ENCODE measurements at regions not wholly inside any gene's neighbourhood (a gene's known extent, or its start where the extent isn't known, plus 50 kb on each side); places are given as distances from the start of the nearest gene placed in this dataset.
"Not testable (repeated sequence)": the region's sequence is repeated elsewhere in the genome, so short reads cannot be mapped to it uniquely, and the experiment has no call there.

DNA sequence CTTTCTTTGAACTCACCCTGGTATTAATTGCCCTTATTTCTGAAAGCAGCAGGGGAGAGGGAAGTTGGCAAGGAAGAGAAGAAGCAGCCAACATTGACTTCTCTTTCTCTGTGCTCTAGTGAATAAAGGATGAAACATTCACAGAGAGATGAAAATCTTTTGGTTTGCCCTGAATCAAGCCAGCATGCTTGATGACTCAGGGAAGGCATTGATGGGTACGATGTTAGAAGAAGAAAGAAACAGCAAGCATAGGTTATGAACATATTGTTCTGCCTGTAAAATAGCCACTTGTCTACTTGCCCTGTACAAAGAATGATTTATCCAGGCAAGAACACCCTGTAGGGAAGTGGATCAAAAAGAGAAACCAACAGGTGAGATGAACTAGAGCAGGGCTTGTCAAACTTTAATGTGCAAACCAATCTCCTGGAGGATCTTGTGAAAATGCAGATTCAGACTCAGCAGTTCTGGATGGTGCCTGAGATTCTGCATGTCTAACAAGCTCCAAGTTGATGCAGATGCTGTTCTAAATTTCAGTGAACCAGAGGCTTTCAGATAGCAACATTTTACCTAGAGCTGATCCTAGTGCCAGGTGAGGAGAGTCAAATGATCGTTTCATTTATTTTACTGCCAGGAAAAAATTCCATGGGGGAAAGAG is 586.6 kb upstream of the TLE4 start:
- Mint-ChIP-seq H3K27me3 (no peaks in the 10 kb centered on the region), H3K9me3 (no peaks in the 10 kb centered on the region), H3K4me1 (ENCODE audit: low read depth in 2 of 2) (no peaks in the 10 kb centered on the region), H3K4me3 (no peak overlapping the region), H3K36me3 (no peaks in the 10 kb centered on the region), H3K27ac (no peak overlapping the region)
- ATAC-seq (no peak), DNase-seq (ENCODE audit: low spot score) (no peak)

DNA sequence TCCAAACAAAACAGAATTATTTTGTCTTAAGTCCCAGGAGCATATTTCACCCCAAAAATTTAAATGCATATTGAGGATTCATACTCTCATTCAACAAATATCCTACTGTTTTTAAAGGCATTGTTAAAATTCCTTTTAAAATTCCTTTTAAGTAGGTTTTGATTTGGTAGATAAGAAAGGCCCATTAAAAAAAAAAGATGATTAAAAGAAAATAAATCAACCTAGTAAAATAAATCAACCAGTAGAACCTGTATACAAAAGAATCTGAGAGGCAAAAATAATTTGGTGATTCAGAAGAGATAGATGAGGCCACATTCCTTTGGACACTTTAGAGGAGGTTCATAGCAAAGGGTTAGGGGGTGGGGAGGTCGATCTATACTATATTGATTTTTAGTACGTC is 585.3 kb upstream of the TLE4 start:
- DNase-seq (ENCODE audit: low spot score) (no peak), ATAC-seq (no peak)
- Mint-ChIP-seq H3K36me3 (no peaks in the 10 kb centered on the region), H3K4me1 (ENCODE audit: low read depth in 2 of 2) (no peaks in the 10 kb centered on the region), H3K9me3 (peaks cover 3% of the 10 kb centered on the region), H3K4me3 (no peak overlapping the region), H3K27ac (no peak overlapping the region), H3K27me3 (no peaks in the 10 kb centered on the region)

DNA sequence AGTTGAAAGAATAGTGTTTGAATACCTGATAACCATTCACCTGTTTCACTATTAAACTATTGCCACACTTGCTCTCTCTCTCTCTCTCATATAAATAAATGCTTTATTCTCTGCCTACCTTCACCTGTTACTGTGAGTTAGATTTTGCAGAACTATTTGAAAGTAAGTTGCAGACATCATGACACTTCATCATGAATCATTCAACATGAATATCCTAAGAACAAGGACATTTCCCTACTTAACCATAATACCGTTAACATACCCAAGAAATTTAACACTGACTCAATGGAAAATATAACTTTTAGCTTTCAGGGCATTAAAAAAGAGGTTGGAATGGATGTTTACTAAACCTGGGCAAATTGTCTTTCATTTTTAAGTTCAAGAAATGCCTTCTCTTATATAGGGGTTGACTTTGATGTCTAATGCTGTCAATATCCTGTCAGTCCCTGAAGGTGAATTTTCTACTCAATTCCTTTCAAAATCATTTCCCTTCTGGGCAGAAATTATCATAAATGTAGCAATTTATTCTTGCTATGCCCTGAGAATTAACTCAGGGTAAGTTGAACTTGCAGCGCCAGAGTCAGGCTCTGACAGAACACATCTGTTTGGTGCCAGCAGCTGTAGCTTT is 582.6 kb upstream of the TLE4 start:
- Mint-ChIP-seq H3K36me3 (no peaks in the 10 kb centered on the region), H3K27ac (no peak overlapping the region), H3K9me3 (peaks cover 3% of the 10 kb centered on the region), H3K4me1 (ENCODE audit: low read depth in 2 of 2) (no peaks in the 10 kb centered on the region), H3K27me3 (no peaks in the 10 kb centered on the region), H3K4me3 (no peak overlapping the region)
- DNase-seq (ENCODE audit: low spot score): no peak
- no peak for ATAC-seq

DNA sequence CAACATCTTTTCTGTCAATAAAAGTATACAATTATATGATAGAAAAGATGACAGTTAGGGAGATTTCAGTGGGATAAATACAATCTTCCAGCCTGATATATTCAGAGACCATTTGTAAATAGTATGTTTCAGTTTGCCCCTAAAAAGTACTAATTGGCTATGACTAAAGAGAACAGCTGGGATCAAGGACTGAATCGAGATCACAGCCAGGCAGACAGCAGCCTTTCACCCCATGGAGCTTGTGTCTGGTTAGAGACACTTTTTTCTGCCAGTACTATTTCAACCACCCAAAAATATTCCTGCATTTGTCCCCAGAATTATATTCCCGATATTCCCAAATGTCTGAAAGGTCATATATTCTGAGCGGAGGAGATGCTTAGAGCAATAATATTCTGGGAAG is 577.3 kb upstream of the TLE4 start:
- DNase-seq (ENCODE audit: low spot score) (no peak), ATAC-seq (no peak)
- Mint-ChIP-seq H3K27ac (no peak overlapping the region), H3K4me3 (no peak overlapping the region), H3K27me3 (no peaks in the 10 kb centered on the region), H3K36me3 (no peaks in the 10 kb centered on the region), H3K9me3 (peaks cover 3% of the 10 kb centered on the region), H3K4me1 (ENCODE audit: low read depth in 2 of 2) (no peaks in the 10 kb centered on the region)

DNA sequence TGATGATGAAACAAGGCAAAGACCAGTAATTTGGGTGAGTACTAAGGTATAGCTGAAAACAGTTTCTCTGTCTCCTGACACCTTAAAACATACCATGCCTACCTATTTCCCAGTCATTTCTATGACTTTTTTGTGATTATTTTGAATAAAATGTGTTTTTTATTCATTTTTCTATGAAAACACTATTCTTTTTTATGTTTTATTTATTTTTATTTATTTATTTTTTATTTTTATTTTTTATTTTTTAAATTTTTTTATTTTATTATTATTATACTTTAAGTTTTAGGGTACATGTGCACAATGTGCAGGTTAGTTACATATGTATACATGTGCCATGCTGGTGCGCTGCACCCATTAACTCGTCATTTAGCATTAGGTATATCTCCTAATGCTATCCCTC is 576.8 kb upstream of the TLE4 start:
- not testable (repeated sequence) for H3K9me3 Mint-ChIP-seq; DNase-seq (ENCODE audit: low spot score); H3K4me3 Mint-ChIP-seq; H3K36me3 Mint-ChIP-seq; ATAC-seq; H3K27ac Mint-ChIP-seq; H3K27me3 Mint-ChIP-seq; H3K4me1 Mint-ChIP-seq (ENCODE audit: low read depth in 2 of 2)

DNA sequence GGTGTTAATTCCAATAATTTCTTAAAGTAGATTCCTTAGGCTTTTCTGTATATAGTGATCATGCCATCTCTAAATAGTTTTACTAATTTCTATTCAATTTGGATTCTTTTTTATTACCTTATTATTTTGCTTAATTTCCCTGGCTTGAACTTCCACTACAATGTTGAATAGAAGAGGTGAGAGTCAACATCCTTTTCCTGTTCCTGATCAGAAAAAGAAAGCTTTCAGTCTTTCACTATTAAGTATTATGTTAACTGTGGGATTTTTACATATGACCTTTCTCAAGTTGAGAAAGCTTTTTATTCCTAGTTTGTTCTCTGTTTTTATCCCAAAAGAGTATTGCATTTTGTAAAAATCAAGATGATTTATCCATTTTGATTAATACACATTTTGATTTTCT is 574.5 kb upstream of the TLE4 start:
- Mint-ChIP-seq H3K9me3 (no peaks in the 10 kb centered on the region), H3K27me3 (no peaks in the 10 kb centered on the region), H3K4me1 (ENCODE audit: low read depth in 2 of 2) (no peaks in the 10 kb centered on the region), H3K27ac (no peak overlapping the region), H3K4me3 (no peak overlapping the region), H3K36me3 (no peaks in the 10 kb centered on the region)
- ATAC-seq (no peak), DNase-seq (ENCODE audit: low spot score) (no peak)

DNA sequence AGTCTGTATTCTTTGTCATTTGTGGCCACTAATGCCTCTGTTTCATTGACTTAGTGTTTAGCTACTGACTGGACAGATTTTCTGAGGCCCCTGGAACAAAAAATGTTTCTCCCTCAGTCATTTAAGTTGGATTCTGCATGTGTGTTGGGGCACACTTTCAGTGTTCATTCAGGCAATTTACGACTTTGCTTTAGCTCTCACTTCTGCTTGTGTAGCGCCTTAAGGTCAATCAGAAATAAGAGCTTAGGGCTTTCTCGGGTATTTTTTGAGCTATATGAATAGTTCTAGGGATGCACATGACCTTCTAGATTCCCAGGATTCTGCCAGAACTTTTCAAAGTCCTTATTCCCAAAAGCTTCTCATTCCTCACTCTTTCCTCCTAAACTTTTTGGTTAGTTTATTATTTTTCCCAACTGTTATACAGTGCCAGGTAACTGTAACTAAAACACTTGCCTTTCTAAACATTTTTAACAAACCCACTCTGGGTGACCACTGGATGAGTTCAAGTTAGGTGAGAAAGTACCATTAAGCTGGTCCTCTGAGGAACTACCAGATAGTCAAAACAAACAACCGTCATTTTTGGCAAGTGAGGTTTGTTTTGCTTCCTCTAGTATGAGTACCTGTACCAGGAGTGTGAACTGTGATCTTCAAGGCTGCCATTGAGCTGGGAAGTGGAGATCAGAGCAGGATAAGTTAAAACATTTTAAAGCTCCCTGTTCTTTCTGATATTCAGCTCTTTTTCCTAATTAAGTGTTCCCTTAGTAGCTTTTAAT is 571.3 kb upstream of the TLE4 start:
- no peaks in the 10 kb centered on the region for H3K36me3 Mint-ChIP-seq

DNA sequence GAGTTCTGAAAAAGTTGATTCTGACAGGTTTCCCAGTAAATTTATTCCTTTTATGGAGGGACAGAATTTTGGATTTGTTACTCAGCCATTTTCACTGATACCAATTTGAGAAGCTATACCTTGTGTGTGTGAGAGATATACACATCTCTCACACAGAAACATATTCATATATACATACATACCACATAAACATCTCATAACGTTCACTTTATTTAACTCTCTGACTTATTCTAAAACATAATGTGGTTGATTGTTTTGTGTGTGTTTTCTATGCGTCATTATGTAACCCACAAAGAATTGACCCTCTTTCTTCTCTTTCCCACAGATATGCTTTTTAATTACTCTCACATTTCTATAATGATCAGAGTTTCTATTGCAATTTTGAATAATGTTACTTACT is 570.8 kb upstream of the TLE4 start:
- no peaks in the 10 kb centered on the region for H3K36me3 Mint-ChIP-seq
- DNase-seq (ENCODE audit: low spot score) (no peak), ATAC-seq (no peak)
- no peaks in the 10 kb centered on the region for H3K4me1 Mint-ChIP-seq (ENCODE audit: low read depth in 2 of 2)
- no peak overlapping the region for H3K4me3 Mint-ChIP-seq
- no peaks in the 10 kb centered on the region for H3K27me3 Mint-ChIP-seq
- peaks cover under 1% of the 10 kb centered on the region for H3K9me3 Mint-ChIP-seq
- H3K27ac Mint-ChIP-seq: no peak overlapping the region

More for the DNA sequence above, 571.3 kb upstream of the TLE4 start:
- no peaks in the 10 kb centered on the region for H3K4me1 Mint-ChIP-seq (ENCODE audit: low read depth in 2 of 2)
- H3K4me3 Mint-ChIP-seq: no peak overlapping the region
- H3K9me3 Mint-ChIP-seq: no peaks in the 10 kb centered on the region
- DNase-seq (ENCODE audit: low spot score) (no peak), ATAC-seq (no peak)
- no peaks in the 10 kb centered on the region for H3K27me3 Mint-ChIP-seq
- no peak overlapping the region for H3K27ac Mint-ChIP-seq

DNA sequence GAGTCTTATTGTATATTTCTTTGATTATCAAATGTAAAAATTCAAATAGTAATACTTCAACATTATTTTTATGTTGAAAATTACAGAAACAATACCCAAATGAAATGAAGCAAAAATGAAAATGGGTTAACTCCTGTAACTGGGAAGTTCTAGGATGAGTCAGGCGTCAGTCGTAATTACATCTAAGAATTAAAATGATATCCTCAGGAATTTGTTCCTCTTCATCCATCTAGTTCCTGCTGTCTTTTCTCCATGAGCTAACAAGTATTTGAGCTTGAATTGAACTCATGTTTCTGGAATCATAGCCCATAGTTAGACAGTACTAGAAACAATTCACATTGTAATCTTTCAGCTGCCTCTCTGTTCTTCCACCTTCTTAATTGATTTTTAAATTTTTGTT is 568.3 kb upstream of the TLE4 start:
- Mint-ChIP-seq H3K9me3 (peaks cover 4% of the 10 kb centered on the region), H3K4me3 (no peak overlapping the region), H3K4me1 (ENCODE audit: low read depth in 2 of 2) (no peaks in the 10 kb centered on the region), H3K36me3 (no peaks in the 10 kb centered on the region), H3K27ac (no peak overlapping the region), H3K27me3 (no peaks in the 10 kb centered on the region)
- no peak for DNase-seq (ENCODE audit: low spot score)
- no peak for ATAC-seq

DNA sequence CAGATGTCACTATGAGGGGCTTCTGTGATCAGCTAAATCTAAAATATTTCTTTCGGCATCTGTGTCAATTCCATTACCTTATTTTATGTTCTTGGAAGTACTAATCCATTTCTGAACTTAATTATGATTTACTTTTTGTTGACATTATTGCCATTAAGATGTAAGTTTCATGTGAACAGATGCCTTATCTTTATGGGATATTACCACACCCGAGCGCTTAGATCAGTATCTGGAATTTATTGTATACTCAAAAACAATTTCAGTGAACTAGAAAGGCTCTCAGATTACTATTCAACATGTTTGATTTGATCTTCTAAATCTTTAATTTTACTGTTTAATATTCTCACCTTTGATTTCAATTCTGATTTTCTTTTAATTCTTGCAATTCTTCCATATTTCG is 567.7 kb upstream of the TLE4 start:
- Mint-ChIP-seq H3K9me3 (peaks cover 4% of the 10 kb centered on the region), H3K4me1 (ENCODE audit: low read depth in 2 of 2) (no peaks in the 10 kb centered on the region), H3K27me3 (no peaks in the 10 kb centered on the region), H3K27ac (no peak overlapping the region), H3K36me3 (no peaks in the 10 kb centered on the region), H3K4me3 (no peak overlapping the region)
- no peak for ATAC-seq
- no peak for DNase-seq (ENCODE audit: low spot score)

DNA sequence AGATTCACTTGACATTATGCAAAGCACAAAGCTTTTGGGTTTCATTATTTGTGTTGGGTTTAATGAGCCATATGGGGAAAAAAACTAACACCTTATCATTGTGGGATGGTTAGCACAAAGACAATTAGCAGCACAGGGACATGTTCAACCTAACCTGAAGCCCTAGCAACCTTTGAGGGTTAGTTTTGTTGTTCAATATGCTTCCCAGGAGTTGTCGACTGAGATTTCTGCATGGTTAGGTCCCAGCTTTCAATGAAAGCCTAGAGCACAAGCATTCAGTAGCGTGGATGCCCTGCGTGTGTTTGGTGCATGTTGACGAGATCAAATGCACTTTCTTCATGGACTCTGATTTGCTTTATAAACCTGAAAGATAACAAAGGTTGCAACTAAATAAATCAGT is 565.2 kb upstream of the TLE4 start:
- Mint-ChIP-seq H3K4me1 (ENCODE audit: low read depth in 2 of 2) (no peaks in the 10 kb centered on the region), H3K4me3 (no peak overlapping the region), H3K27ac (no peak overlapping the region), H3K9me3 (peaks cover 10% of the 10 kb centered on the region), H3K27me3 (no peaks in the 10 kb centered on the region), H3K36me3 (no peaks in the 10 kb centered on the region)
- ATAC-seq (no peak), DNase-seq (ENCODE audit: low spot score) (no peak)

DNA sequence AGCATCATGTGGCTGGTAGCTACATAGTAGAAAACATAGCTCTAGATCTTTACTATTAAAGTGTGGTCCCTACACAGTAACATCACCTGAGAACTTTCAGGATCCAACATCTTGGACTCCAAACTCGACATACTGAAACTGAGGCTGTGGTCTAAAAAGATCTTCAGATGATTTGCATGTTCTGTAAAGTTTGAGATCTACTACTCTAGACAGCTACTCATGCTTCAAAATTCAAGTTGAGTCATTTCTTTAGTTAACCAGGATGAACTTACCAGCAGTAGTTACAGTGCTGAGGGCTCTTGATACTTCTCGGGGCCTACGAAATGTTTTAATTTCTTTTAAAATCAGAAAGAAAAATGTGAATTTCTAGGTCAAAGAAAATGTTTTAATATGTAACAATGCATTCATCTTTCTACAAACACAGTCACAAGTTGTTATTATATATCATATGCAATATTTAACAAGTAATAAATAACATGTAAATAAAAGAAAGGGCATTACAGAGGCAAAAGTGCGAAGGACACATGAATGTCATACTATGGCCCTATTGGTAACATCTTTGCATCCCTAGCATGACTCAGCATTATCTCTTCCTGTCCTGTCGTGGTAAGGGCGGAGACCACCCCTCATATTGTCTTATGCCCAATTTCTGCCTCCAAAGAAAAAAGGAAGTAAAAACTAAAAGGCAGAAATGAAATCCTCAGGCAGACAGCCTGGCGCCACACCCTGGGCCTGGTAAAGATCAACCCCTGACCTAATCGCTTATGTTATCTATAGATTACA is 563.9 kb upstream of the TLE4 start:
- no peak overlapping the region for H3K27ac Mint-ChIP-seq
- ATAC-seq (no peak), DNase-seq (ENCODE audit: low spot score) (no peak)

DNA sequence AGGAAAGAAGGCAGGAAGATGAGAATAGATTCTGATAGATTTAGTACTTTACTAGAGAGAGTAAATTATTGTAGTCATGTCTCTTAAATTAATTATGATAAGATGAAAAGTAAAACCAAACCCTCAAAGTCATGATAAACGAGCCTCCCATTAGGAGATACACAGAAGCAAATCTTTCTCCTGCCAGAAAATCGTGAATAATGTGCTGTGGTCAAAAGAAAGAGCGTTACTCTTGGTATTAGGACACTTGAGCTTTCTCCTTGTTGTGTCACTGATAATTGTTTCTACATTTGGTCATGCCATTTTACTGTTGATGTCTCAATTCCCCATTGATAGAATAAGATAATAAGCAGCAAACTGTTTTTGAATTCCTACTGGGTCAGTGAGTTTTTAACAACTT is 562.8 kb upstream of the TLE4 start:
- no peak overlapping the region for H3K4me3 Mint-ChIP-seq
- ATAC-seq: no peak

More for the DNA sequence above, 563.9 kb upstream of the TLE4 start:
- no peaks in the 10 kb centered on the region for H3K27me3 Mint-ChIP-seq
- H3K9me3 Mint-ChIP-seq: peaks cover 12% of the 10 kb centered on the region
- H3K36me3 Mint-ChIP-seq: no peaks in the 10 kb centered on the region
- H3K4me1 Mint-ChIP-seq (ENCODE audit: low read depth in 2 of 2): no peaks in the 10 kb centered on the region
- H3K4me3 Mint-ChIP-seq: no peak overlapping the region

DNA sequence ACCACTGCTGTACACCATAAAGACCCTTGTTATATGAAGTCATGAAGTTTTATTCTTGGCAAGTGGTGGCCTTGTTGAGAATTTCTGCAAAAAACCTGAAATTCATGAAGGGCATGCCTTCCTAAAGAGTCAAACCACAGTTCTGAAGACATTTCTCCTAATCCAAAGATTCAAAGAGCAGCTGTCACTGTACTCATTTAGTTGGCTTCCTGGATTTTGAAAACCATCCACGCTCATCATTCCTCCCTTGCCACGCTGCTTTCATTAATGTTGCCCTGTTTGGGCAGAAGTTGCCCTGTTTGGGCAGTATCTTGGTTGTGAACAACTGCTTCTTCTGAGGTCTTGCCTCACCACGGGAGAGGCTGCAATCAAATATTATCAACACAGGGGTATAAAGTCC is 560.3 kb upstream of the TLE4 start:
- ATAC-seq (no peak), DNase-seq (ENCODE audit: low spot score) (no peak)
- Mint-ChIP-seq H3K4me3 (no peak overlapping the region), H3K36me3 (no peaks in the 10 kb centered on the region), H3K4me1 (ENCODE audit: low read depth in 2 of 2) (no peaks in the 10 kb centered on the region), H3K27me3 (no peaks in the 10 kb centered on the region), H3K27ac (no peak overlapping the region), H3K9me3 (peaks cover 11% of the 10 kb centered on the region)

More for the DNA sequence above, 562.8 kb upstream of the TLE4 start:
- Mint-ChIP-seq H3K36me3 (no peaks in the 10 kb centered on the region), H3K9me3 (peaks cover 12% of the 10 kb centered on the region), H3K27ac (no peak overlapping the region), H3K4me1 (ENCODE audit: low read depth in 2 of 2) (no peaks in the 10 kb centered on the region), H3K27me3 (no peaks in the 10 kb centered on the region)
- DNase-seq (ENCODE audit: low spot score): no peak

Data from natural killer cell treated with Interleukin-12 subunit alpha and Interleukin-12 subunit beta and Interleukin-15 and Interleukin-18, amount 100 ng/mL, for 72 hours (primary cell).